ENCODE measurements at regions not wholly inside any gene's neighbourhood (a gene's known extent, or its start where the extent isn't known, plus 50 kb on each side); places are given as distances from the start of the nearest gene placed in this dataset.

- no peak for TF ChIP-seq CTCF (IDR thresholded peaks at IDR 0.05)
- TF ChIP-seq POLR2A (IDR thresholded peaks at IDR 0.05) = no peak
These were observed 214.3 kb upstream of the ESRRG start for GRCh38 chr1:216937491-216937890.

Data from adrenal gland (tissue), 5 donors.